Muscle of back (tissue), 3 donors: ENCODE measurements at regions not wholly inside any gene's neighbourhood (a gene's known extent, or its start where the extent isn't known, plus 50 kb on each side); places are given as distances from the start of the nearest gene placed in this dataset.
"Not testable (repeated sequence)": the region's sequence is repeated elsewhere in the genome, so short reads cannot be mapped to it uniquely, and the experiment has no call there.

Experiments used
- DNase-seq, 3 donors: peaks; one replicate each; pipeline versions ENCODE4 v3.0.0 to v3.0.0-alpha.2; 2013

DNA sequence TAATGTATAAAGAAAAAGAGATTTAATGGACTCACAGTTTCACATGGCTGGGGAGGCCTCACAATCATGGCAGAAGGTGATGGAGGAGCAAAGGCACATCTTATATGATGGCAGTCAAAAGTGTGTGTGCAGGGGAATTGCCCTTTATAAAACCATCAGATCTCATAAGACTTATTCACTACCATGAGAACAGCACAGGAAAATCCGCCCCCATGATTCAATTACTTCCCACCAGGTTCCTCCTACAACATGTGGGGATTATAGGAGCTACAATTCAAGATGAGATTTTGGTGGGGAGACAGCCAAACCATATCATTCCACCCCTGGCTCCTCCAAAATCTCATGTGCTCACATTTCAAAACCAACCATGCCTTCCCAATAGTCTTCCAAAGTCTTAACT is 82.5 kb upstream of the ANKRD1 start:
- DNase-seq, result not testable (repeated sequence)

DNA sequence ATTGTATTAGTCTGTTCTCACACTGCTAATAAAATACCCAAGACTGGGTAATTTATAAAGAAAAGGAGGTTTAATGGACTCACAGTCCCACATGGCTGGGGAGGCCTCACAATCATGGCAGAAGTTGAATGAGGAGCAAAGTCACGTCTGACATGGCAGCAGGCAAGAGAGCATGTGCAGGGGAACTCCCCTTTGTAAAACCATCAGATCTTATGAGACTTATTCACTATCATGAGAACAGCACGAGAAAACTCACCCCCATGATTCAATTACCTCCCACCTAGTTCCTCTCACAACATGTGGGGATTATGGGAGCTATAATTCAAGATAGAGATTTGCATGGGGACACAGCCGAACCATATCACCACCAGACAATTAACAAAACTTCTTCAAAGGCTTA is 84.4 kb upstream of the ANKRD1 start:
- DNase-seq, result not testable (repeated sequence)

DNA sequence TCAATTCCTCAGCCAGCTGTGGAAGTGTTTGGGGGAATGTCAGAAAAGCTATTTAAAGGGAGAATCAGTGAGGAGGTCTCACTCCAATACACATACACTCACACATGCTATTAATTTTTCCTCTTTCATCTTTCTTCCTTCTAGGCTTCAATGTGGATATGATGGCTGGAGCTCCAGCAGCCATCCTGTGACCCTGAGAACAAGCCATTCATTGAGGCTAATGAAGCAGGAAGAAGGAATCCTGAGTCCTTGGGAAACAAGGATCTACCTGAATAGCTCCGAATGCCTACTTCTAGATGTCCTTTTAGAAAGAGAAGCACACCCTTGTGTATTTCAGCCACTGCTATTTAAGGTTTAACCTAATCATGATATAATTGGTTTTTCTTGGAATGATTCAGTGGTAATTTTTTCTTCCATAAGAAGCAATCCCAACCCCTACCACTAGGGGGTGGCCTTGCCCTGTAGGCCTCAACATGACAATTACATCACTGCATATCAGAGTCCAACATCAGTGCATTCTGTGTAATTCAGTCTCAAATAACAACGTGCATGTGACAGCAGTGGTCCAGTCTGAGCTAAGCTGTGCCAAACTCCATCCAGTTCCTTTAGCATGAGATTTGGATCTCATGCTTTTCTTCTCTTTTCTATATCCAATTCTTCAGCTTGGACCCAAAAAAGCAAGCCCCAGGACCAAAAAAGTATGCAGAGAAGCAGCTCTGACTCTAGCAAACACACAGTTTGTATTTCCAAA is 85.3 kb upstream of the ANKRD1 start:
- DNase-seq, result peak; percentile 80 to 91 (median 84)

DNA sequence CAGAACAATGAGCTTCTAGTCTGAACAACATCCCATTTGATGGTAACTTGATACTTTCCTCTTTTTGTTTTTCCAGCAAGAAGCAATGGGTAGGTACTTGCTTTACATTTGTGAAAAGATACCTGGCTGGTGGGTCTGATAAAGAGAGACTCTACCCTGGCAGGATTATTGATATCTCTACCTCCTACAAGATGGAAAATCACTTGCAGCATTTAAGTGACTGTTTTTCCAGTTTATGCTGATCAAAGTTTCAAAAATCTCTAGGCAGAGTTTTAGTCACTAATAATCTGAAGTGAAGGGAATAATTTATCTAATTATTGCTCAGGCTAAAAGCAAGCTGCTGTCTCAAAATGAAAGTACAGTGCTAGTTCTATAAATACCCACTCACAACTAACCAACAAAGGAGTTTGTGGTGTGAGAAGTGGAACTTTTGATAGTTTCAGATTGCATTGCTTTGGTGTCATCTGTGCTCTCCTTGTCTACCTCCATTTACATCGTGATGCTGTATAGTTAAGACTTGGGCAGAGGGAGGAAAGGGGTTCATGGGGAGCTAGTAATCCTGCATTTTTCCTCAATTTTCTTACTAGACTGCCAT is 86.0 kb upstream of the ANKRD1 start:
- DNase-seq, result no peak

DNA sequence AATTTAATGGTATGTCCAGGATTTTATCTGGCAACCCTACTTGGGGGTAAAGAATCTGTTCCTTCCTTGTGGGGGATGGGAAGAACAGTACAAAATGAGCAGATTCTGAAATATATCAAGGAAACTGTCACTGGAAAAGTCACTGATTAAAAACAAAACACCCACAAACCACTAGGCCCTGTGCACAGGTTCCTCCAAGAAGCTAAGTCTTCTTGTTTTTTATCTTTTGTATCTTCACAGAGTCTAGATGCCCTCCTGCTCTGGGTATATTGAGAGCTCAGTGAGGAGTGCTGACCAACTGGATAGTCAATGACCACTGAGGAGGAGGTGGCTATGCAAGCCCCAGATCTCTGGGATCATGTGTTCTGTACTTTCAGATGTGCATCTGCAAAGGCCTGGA is 86.8 kb upstream of the ANKRD1 start:
- no peak for DNase-seq

DNA sequence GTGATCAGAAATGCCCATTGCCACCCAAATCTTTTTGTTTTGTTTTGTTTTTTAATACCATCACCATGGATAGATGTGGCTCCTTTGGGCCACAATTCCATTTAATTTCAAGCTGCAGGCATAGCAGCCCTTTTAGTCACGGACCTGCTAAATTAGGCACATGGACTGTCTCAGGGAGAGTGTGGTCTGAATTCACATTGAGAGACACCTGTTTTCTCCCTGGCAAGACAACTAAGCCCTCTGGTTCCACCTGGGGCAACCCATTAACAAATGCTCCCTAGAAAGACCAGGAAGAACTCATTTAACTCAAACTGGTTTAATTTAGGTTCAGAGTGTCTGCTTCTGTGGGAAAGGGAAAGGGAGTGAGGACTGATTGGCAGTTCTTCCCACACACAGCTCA is 88.2 kb upstream of the ANKRD1 start:
- no peak for DNase-seq

DNA sequence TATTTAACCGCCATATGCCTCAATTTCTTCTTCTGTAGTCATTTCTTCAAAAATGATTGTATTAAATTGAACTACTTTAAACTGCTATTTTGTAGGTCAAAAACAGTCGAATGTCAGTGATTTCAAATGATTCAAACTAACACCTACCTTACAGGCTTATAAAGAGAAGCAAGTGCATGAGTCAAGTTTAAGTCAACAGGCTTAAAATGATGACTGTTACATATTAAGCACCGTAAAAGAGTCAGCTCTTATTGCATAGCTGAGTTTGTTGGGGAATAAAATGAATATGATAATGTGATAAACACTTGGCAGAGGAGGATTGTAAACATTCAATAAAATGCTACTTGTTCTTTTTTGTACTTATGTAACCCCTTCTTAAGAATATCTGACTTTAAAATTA is 90.1 kb upstream of the ANKRD1 start:
- no peak for DNase-seq

DNA sequence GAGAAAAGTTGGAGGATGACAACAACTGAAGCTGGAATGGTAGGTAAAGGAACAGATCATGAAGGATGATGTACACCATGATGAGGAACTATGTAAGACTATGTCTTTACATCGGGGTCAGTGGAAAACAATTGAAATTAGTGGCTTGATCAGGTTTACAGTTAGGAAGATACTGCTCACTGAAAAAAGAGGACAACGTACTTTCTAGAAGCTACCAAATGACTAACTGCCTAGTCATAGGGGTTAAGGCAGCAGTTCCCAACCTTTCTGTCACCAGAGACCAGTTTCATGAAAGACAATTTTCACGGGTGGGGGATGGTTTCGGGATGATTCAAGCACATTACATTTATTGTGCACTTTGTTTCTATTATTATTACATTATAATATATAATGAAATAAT is 91.6 kb upstream of the ANKRD1 start:
- no peak for DNase-seq

DNA sequence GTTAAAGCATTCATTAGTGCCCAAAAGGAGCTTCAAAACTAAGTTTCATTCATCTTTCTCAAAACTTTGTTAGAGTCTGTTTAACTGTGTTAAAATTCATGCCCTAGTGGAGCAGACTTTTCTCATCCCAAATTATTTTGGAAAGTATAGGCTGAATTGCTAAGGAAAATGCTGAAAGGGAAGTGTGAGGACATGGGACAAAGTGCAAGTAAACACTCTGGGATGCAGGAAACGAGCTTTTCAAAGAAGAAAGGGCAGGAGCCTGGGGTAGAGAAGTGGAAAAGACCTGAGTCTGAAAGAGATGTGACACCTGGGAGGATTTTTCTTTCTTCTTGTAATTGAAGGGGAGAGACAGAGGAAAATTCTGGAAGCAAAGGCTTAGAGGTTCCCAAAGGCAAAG is 93.1 kb upstream of the ANKRD1 start:
- no peak for DNase-seq

DNA sequence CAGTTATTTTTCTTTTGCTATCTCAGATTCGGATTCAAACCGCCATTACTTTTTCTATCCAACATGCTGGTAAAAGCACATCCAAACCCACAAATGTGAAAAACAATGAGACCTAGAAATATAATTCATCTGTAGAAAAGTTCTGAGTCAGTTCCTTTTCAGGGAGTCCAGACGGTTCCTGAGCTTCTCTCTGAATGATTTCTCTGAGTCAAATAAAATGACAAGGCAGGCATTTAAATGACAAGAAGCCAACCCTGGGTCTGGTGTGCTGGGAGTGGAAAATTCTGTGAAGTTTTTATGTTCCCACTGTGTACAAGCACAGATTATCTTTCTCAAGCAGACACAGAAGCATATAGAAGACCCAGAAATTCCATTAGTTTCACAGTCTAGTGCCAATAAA is 96.3 kb upstream of the ANKRD1 start:
- no peak for DNase-seq

DNA sequence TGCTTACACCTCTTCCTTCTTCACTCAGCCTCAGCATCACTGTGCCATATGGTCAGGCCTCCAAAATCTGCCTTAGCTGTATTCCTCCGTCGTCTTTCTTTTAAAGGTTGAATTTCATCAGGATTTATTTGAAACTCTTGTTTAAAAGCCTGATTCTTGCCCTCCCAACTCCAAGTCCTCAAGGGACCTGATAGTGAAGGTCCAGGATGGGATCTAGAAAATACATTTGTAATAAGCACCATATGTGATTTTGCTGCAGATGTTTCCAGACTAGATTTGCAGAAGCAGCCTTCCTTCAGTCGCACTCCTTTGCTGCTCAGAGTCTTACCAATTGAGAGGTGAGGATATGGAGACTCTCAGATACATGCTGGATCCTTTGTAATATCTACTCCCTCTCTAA is 101.0 kb upstream of the ANKRD1 start:
- peak in 1 of 3 donors; percentile 52 for DNase-seq

DNA sequence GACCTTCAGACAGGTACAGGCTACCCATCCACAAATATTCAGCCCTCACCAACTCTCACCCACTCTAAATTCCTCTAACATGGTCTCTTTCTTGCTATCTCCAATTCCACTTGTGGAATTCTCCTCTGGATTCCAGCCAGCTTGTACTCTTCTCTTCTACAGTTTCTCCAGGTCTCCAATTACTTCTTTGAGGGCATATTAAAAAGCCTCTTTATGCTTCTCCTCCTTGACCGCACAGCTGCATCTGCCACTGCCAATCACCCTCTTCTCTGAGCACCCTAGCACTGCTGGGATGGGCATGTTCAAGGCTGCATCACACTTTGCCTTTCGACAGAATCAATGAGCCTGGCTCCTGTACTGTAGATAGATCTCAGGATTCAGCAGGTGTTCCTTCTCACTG is 101.5 kb upstream of the ANKRD1 start:
- peak in 2 of 3 donors; percentile 57 to 64 for DNase-seq

DNA sequence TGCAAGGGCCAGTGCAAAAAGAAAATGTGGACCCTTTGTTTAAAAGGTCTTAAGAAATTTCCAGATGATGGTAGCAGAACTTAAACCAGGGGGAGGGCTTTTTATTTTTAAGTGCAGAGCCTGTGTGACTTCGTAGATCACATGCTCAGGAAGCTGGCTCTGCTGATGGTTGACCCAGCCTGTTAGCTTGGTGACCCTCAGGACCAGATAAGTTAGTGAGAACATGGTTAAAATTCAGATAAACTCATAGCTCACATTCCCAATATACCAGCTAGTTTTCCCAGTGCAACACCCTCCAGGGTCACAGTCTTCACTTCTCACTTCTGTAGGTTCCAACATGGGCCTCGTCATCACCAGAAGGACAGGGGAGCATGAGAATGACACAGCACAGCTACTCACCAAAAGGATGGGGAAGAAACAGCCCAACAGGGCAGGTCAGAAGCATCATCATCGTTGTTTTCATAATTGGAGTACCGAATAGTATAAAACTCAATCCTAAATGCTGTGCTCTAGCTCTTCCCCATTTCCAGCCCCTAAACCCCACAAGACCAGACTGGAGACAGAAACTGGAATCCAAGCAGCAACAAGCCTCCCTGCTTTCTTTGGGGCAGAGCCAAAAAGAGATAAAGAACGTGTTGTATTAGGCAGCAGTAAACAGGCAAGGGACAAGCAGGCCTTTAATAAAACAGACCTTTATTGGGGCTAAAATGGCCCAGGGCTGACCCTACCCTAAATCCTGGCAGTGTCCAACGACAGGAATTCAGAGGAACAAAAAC is 102.2 kb upstream of the ANKRD1 start:
- DNase-seq, result peak; percentile 64 to 93 (median 73)

DNA sequence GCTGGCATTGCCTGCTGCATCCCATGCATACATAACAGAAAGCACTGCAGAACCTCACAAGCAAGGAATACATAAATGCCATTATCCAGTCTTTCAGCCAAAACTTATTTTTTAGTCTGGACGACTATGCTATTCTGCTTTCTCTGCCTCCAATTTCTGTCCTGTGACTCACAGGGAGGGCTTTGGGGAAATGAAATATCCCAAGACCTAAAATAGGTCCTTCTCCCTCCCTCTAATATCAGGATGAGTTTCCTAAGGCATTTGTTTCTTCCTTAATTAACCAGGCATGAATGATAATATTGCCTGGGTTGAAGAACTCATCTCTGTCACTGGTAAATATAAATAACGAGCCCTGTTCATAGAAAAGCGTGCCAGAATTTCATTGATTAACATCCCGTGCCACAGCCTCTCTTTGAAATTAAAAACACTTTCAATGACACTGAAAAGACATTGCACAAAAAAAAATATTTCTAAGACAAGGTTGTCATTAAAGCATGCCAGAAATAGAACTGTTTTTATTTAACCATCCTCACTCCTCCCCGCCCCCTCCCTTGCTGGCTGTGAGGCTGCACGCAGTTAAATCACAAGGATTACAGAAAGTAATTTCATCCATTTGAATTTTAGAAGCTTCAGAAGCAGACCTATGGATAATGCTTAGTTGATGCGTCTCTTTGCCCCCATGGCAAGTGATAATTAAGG is 103.0 kb upstream of the ANKRD1 start:
- DNase-seq, result peak; percentile 51 to 60 (median 55)

DNA sequence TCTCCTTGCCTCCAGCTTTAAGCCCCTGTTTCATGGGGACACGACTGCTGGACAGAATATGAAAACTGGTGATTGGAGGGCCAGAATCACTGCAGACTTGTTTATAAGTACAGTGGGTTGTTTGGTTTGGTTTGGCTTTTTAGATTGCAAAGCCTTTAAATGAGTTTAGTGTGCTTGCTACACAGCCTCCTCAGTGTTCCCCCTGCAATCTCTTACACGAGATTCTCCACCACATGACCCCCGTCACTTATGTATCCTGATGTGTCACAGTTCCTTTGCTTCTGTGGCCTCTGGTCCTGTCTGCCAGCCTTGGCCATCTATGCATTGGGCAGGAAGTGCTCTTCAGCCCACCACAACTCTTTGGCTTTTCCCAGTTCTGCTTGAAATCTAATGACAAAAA is 103.7 kb upstream of the ANKRD1 start:
- no peak for DNase-seq

DNA sequence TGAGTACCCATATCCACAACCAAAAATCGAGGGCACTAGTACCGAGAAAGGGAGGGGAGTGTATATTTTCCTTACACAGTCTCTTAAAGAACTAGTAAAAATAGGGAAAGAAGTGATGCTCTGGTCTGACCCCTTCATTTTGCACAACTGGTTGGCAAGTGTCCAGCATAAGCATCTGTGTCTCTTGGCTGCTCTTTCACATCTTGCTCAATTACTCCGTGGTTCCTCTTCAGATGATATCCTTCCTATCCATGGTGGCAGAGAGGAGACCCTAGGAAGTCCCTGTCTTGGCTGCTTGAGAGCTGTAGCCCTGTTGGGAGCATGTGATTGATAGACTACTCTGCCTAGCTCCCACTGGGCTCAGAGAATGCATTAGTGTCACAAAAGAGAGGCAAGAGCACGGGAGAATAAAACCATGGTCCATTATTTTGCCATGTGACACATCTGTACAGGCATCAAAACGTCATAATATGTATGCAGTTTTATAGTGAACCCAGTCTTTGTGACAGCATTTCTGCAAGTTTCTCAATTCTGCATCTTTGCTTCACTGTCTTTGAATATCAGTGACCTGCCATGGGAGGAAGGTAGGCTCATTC is 111.8 kb upstream of the ANKRD1 start:
- peak in 2 of 3 donors; percentile 59 to 84 for DNase-seq

DNA sequence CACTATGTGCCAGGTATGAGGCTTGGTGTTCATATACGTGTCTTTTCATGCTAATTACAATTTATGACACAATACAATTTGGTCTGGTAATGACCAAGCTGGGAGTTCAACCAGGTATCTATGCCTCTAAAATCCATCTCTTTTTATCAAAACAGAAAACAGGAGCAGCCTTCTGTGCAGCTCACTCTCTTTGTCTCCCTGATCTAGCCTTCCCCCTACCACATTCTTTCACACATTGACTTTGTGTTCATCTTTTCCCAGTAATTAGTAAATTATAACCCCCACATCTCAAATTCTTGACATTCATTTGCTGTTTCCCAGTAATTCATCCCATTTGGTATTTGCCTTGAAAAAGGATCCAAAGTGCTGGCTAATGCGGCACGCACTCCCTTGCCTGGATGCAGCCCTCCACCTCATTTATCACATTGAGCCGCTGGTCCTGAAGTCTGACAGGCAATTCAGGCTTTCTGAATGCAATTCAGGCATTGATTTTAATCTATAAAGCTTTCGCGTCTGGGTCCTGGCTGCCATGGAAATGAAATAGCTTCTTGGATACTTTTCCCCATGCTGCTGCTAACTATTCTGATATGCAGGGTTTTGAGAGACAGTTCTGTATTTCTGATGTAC is 112.5 kb upstream of the ANKRD1 start:
- DNase-seq, result no peak

DNA sequence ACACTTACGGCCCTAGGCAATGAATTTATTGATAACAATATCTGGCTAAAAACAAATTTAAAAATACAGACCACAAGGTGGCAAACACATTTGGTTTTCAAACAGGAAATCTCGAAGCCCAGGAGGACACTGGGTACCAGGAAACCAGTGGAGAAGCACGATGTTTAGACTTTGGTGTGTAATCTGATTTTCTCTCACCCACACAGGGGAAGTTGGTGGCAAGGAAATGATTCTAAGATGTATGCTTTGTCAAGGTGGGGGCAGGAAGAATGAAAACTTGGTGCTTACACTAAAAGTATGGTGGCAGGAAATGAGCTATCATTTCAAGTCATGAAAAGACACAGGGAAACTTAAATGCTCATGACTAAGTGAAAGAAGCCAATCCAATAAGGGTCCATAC is 113.2 kb upstream of the ANKRD1 start:
- no peak for DNase-seq

DNA sequence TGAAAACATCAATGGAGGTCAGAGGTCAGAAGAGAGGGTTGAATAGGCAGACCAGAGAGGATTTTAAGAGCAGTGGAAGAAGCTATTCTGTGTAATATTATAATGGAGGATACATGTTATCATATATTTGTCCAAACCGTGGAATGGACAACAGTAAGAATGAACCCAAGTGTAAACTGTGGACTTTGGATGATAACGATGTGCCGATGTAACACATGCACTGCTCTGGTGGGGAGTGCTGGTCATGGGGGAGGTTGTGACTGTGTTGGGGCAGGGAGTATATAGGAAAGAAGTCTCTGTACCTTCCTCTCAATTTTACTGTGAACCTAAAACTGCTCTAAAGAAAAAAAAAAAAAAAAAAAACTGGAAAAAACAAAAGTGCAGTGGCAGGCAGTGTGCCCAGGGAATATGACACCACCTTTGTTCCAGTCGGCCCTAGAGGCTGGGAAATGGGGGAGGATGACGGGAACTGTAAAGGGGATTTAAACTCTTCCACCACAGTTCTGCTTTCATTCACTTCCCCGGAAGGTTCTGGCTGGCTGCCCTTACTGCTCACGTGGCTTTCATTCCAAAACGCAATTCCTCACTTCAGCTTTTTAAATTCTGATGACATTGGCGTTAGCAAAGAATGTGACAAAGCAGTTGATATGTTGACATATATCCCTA is 113.7 kb upstream of the ANKRD1 start:
- peak; percentile 76 to 86 (median 80) for DNase-seq

DNA sequence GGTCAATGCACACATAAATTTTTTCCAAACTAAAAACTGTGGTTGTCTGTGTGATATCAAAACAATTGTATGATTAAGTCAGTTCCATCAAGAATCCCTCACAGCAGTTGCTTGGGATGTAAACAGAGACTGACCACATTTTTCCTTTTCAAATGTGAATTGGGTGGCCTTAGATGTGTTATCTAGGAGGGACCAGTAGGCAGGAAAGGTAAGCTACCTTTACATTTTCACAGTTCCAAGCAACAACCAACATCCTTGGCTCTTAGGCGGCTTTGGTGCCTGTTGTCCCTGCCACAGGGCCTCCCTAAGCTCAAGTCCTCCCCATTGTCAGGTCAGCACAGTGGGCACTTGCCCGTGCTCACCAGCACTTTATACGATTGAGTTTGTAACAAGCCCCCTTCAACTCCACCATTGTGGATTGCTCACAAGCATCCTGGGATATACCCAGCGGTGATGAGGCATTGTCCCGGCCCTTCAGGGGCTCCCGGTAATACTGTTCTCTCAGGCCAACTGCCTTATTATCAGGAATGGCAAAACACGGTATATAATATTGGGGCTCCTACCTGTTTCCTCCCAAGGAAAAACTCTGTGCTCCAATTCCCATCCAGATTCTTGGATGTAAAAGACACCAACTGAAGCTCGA is 114.9 kb upstream of the ANKRD1 start:
- DNase-seq, result no peak
